ENCODE measurements at regions not wholly inside any gene's neighbourhood (a gene's known extent, or its start where the extent isn't known, plus 50 kb on each side); places are given as distances from the start of the nearest gene placed in this dataset.
A peak's percentile ranks its signal among the peaks of the same experiment; 100 is the strongest.

DNA sequence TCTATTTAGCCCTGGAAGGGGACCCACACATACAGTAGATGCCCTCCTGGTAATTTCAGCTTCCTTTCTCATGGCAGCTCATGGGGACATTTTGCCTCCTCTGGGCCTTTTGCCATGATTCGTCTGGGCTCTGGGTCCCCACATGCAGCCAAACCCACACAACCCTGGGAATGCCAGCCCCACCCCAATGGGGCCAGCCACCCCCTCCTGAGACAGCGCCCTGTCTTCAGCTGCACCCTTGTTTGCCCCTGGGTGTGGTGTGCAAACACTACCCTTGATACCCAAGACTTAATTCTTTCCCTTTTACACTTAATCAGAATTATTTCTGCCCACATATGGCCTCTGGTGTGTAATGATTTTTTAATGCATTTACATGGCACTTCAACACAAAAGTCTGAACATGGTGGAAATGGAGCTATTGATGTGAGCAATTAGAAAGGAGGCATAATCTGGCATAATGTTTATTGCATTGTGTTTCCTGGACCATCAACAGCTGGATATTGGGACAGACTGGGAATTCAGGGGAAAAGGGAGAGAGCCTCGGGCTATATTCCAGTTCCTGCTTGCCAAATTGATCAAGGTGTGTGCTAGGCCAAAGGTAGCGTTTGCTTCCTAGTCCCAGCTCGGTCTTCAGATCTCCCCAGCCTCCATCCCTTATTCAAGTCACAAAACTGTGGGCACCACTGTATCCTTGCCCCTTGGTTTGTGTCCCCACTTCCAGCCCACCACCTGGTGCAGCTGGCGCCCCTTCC, 85.0 kb upstream of the ANO1 start:
- DNase-seq (ENCODE audit: low read depth): no peak

DNA sequence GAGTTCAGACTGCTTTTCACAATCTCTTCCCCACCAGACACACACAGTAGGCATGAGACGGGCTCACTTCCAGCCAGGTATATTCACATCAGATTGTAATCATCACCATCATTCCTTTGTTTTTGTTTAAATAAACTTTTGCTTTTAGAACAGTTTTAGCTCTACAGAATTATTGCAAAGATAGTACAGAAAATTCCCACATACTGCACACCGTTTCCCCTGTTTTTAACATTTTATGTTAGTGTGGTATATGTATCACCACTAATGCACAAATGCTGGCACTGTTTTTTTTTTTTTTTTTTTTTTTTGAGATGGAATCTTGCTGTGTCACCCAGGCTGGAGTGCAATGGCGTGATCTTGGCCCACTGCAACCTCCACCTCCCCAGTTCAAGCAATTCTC, 83.3 kb upstream of the ANO1 start:
- no peak for DNase-seq (ENCODE audit: low read depth)

DNA sequence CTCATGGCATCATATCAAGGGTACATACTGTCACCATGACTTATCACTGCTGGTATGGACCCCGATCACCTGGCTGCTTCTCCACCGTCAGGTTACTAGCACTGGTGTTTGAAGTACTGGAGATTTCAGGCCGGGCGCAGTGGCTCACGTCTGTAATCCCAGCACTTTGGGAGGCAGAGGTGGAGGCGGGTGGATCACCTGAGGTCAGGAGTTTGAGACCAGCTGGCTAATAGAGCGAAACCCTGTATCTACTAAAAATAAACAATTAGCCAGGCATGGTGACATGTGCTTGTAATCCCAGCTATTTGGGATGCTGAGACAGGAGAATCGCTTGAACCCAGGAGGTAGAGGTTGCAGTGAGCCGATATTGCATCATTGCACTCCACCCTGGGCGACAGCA, 82.4 kb upstream of the ANO1 start:
- DNase-seq (ENCODE audit: low read depth): no peak

DNA sequence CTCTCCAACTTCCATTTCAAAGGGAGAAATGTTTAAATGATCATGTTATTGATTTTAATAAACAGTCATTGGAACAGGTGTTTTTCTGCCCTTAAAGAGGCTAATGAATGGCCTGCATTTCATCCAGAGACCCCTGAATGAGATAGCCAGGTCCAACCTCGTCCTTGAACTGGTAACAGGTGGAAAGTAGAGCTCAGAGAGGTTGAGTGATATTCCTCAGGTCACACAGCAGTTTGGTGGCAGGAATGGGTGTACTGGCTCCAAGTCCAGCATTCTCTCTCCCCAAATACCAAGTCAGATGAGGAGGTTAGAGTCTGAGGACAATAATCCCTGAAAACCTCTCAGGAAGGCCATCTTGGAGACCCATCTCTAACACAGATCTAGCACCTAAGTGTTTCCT, 81.7 kb upstream of the ANO1 start:
- DNase-seq (ENCODE audit: low read depth): no peak

DNA sequence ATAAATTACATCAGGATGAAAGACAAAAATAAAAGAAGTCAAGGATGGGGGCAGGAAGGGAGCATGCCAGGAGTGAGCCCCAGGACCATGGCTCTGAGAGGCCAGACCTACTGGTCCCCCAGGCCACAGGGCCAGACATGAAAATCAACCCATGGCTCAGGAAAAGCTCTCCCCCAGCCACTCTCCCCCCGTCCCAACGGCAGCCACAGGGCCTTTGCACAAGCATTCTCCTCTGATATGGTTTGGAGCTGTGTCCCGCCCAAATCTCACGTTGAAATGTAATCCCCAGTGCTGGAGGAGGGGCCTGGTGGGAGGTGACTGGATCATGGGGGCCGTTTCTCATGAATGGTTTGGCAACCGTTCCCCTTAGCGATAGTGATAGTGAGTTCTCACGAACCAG, 80.8 kb upstream of the ANO1 start:
- DNase-seq (ENCODE audit: low read depth): no peak

DNA sequence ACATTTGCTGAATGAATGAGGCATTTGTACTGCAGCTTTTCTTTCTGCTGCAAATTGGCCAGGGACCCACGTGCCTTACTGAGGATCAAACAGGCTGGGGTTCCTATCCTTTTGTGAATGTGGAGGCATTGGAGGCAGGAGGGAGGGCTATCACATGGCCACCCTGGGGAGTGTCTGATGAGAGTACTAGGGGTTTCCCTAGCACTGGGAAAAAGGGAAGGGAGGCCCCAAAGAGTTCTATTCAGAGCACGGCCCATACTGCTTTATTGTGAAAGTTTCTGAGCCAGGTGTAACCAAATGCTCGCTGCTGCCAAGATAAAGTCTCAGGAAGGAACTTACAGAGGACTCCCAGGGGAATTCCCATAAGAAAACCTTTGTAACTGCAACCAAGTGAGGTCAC, 78.4 kb upstream of the ANO1 start:
- no peak for DNase-seq (ENCODE audit: low read depth)

DNA sequence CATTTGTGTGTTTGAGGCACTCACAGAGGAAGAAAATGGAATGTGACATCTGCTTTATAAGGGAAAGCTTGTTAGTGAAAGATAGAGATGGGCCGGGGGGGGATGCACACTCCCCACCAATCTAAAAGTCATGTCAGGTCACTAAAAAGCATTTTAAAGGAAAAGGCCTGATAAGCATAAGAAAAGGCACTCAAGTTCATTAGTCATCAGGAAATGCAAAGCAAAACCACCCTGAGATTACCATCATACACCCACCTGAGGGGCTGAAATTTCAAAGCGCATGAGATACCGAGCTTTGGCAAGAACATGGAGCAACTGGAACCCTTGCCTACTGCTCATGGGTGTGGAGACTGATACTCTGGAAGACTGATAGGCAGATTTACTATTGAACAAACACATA, 77.9 kb upstream of the ANO1 start:
- no peak for DNase-seq (ENCODE audit: low read depth)

DNA sequence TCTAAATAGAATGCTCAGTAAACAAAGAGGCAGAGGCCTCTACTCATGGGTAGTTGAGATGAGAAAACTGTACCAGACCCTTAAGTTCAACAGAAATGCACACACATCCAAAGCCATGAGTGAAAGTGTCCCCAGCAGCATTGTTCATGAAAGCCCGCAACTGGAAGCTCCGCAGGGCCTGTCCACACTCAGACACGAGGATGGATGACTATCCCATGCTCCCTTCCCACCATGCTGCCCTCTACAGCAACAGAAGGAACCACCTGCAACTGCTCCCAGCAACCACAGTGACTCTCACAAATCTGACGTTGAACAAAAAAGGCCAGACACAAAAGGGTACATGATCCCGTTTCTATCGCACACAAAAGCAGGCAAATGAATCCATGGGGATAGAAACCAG, 76.9 kb upstream of the ANO1 start:
- DNase-seq (ENCODE audit: low read depth): no peak

DNA sequence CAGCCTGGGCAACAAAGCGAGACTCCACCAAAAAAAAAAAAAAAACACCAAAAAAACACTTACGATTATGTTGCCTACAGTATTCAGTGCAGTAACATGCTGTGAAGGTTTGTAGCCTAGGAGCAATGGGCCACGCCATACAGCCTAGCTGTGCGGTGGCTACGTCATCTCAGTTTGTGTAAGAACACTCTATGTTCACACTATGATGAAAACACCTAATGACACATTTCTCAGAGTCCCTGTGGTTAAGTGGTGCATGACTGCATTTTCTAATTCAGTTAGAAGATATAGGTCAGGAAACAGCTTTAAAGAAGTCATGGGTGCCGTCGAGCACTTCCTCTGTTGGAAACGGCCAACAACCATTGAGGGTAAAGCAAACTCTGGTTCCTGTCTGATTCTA, 75.7 kb upstream of the ANO1 start:
- DNase-seq (ENCODE audit: low read depth): no peak

DNA sequence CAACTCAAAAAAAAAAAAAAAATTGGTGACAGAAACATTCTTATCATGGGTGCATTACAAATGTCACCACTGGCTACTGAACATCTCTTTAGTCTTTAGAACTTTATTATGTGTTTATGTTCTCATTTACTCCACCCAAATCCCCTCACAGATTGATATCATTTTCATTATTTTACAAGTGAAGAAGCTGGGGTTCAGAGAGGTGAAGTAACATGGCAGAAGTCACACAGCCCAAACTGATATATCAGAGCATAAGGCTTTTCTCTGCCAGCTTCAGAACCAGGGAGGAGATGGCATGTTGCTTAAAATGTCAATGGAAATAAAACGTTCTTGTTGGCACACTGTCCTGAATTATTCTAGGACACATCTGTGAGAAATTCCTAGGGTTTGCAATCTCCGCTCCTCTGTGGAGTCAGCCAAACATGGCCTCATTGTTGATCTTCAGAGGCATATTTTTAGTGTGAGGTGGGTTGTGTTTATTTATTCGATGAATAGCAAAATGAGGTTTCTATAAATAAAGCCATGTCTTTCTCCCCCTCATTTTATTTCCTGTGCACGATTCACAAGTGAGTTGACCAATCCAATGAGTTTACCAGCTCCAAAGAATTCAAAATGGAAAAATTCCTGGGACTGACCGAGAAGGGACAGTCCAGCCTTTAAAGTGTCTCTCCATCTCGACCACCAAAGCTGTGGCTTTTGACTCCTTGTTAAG, 72.9 kb upstream of the ANO1 start:
- DNase-seq (ENCODE audit: low read depth): peak; percentile 2

DNA sequence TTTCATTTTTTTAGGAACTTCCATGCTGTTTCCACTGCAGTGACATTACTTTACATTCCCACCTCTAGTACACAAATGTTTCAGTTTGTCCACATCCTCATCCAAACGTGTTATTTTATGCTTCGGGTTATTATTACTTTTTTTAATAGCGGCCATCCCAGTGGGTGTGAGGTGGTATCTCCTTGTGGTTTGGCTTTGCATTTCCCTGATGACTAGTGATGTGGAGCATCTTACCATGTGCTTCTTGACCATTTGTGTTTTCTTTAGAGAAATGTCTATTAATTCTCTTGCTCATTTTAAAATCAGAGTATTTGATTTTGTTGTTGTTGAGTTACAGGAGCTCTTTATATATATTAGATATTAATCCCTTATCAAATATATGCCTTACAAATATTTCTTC, 70.3 kb upstream of the ANO1 start:
- no peak for DNase-seq (ENCODE audit: low read depth)

DNA sequence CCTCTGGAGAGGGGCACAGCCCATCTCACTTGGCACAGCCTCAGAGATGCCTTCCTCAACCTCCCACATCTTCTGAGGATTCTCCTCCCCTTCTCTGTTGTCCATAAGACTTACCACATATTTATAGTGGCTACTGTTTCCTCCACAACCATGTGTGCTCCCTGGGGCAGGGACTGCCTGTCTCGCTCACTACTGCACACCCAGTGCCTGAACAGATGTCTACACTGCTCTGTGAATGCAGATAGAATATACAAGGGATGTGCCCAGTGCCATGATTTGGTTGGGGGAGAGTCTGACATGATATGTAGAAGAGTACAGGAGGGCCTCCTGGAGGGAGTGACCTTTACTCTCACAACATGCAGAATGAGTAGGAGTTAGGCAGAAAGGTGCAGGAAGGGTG, 67.3 kb upstream of the ANO1 start:
- no peak for DNase-seq (ENCODE audit: low read depth)

DNA sequence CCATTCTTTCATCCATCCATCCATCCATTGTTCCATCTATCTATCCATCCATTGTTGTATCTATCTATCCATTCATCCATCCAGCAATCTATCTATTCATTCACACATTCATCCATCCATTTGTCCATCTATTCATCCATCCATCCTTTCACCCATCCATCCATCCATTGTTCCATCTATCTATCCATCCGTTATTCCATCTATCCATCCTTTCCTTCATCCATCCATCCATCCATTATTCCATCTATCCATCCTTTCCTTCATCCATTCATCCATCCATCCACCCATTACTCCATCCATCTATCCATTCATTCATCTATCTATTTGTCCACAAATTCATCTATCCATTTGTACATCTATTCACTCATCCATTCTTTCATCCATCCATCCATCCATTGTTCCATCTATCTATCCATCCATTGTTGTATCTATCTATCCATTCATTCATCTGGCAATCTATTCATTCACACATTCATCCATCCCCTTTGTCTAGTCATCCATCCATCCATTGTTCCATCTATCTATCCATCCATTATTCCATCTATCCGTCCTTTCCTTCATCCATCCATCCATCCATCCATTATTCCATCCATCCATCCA, 65.9 kb upstream of the ANO1 start:
- no peak for DNase-seq (ENCODE audit: low read depth)

DNA sequence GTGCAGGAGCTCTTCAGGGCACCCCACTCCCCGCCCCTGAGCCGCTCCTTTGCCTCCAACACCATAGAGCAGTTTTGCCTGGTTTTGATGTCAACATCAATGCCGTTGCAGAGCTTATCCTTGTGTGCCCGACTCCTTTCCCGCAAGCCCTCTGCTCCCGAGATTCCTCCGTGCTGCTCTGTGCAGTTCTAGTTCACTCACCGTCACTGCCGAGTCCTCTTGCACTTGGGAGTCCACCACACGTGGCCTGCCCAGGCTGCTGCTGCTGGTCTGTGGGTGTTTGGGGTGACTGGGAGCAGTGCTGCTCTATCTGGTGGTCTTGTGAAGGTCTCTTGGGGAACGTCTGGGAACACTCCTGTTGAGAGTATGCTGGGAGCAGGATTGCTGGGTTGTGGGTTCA, 63.8 kb upstream of the ANO1 start:
- no peak for DNase-seq (ENCODE audit: low read depth)

DNA sequence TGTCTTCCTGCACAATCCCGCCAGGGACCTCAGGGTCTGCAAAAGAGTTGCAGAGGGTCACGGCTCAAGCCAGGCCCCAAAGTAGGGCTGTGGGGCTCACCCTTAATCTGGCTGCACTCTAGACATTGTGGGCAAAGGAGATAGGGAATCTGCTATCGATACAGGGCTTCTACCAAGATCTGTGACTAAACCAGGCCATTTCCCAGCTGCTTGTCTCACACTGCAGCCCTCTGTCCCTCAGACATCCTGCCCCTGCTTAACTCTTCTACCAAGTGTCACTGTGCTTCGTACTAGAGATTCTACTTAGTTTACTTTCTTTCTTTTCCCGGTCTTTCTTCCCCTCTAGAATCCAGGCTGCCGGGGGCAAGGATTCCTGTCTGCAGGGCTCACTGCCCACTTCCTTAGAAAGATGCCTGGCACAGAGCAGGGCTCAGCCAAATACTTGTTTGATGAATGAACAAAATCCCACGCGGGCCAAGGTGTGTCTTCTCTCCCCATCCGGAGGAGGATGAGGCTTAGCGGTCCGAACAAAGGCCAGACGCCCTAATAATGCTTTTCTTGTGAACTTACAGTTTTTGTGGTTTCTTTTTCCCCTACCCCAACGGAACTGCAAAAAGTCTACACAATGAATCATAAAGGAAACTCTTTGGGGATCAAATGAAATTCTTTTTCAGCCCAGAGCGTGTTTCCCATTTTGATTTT, 61.3 kb upstream of the ANO1 start:
- peak; percentile 43 for DNase-seq (ENCODE audit: low read depth)

DNA sequence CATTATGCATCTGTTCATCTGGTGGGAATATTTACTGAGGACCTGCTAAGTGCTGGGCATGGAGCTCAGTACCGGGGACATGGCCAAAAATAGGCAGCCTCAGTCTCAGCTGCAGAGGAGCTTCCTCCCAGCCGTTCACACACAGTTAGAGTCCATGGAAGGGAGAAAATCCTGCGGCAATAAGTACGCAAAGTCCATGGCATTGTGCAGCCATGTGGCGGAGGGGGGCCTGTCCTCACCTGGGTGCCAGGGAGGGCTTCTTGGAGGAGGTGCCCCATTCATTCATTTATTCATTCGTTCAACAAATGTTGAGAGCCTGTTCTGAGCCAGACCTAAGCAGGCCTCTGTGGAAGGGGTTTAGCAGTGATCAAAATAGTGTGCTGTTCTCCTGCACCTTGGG, 59.3 kb upstream of the ANO1 start:
- DNase-seq (ENCODE audit: low read depth): no peak

DNA sequence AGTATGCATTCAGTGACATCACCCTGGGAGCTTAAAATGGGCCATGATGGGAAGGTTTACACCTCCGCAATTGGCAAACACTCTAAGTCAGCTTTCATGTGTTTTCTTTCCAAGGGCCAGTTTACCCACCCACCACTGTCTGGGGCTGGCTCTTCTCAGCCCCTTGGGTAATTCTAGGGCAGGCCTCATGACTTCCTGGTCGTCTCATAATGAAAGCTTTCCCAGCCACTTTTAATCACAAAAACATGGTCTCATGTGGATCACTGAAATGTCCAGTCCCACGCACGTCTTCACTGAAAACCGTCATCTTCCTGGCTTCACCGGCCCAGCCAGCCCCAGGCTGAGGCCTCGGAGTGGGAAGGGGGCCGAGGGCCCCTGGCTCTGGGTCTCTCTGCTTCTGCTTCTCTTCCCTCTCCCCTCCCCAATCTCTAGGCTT, 58.5 kb upstream of the ANO1 start:
- DNase-seq (ENCODE audit: low read depth): no peak

DNA sequence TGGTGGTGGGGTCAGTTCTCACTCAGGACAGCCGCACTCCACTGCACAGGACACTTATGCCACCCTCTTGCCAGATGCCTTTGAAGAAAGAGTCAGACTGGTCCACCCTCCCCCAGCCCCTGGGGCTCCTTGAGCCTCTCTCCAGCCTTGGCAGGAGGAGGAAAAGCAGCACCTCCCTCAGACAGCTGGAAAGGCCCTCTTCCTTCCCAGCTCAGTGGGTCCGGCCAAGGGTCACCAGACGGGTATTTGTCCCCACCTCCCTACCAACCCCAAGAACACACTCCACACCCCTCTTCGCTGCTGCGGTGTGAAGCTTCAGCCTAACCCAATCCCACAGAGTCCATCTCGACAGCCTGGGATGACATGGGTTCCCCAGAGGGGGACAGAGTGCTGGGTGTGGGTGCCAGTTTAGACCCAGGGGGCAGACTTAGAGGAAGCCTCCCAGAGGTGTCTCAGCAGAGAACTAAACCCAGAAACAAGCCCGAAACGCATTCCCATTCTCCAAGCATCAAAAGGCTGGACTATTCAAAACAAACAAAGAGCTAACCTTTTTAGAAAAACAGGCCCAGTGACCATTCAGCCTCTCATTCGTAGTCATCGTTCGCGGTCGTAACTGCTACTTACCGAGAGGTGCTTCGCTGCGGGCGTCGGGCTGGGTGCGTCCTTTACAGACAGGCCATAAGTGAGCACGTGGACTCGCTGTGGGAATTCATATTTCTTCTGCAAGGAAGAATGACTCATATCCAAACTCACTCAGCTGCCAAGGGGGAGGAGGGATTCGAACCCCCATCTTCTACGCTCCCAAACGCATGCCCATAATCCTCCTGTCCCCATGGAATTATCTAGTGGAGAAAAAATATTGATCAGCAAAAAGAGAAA, 57.5 kb upstream of the ANO1 start:
- DNase-seq (ENCODE audit: low read depth): no peak

DNA sequence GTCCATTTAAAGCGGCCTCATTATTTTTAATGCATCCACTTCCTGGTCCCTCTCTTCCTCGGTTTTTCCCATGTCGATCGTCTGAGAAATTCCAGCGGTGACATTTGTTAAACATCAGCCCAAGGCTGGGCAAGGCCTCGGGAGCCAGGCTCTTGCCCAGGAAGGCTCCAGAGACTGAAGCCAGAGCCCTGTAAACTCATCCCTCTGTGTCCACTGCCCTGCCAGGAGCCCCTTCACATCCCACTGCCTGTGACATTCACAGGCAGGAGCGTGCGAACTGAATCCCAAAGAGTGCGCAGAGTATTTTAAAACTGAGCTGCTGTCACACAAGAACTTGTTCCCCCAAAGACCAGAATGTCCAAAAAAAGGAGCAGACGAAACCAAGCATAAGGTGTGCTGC, 56.5 kb upstream of the ANO1 start:
- no peak for DNase-seq (ENCODE audit: low read depth)

DNA sequence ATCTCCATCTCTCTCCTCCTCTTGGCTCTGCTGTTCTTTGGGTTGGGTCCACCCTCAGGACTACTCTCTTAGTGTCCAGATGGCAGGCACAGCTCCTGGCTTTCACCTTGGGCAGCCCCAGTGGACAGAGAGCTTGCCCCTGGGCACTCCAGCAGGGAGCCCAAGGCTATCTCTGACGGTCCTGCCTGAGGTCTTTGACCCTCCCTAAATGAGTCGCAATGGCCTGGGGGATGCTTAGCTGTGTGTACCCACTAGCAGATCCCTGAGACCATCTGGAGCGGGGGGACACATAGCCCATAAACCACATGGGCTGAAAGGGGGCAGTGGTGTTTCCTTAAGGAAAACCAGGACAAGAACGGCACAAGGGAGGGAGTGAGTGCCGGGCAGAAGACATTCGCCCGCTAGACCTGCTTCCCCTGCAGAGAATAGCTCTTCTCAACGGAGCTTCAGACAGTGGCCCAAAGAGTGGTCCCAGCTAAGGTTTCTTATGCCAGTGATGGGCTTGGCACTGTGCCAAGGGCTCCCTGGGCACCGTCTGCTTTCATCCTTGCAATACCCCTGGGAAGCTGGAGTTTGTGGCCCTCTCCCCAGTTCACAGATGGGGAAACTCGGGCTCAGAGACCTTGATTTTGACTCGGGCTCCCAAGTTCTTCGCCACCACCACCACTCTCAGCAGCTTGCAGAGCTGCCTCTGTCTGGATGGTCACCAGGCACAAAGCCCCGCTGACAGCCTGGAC, 53.9 kb upstream of the ANO1 start:
- no peak for DNase-seq (ENCODE audit: low read depth)

DNA sequence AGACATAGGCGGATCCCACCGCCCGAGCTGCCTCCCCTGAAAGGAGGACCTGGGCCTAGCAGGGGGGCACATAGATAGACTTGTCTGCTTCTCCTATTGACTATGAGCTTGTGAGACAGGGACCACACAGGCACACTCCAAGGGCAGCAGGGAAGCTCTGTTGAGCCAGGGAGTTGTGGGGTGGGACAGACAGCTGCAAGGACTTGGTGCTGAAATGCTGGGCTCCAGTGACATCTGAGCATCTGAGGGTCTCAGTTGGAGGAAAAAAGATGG, 53.4 kb upstream of the ANO1 start:
- no peak for DNase-seq (ENCODE audit: low read depth)

Data from LHCN-M2 (cell line).